ENCODE measurements at regions not wholly inside any gene's neighbourhood (a gene's known extent, or its start where the extent isn't known, plus 50 kb on each side); places are given as distances from the start of the nearest gene placed in this dataset.

- no peak for TF ChIP-seq POLR2A (IDR thresholded peaks at IDR 0.05)
- TF ChIP-seq CTCF (IDR thresholded peaks at IDR 0.05): no peak
These were observed 100.9 kb upstream of the ROPN1 start for GRCh38 chr3:124092811-124093210.

Data from right lobe of liver (tissue), 4 donors.